Muscle layer of colon (tissue), 2 donors: ENCODE measurements at regions not wholly inside any gene's neighbourhood (a gene's known extent, or its start where the extent isn't known, plus 50 kb on each side); places are given as distances from the start of the nearest gene placed in this dataset.
"Not testable (repeated sequence)": the region's sequence is repeated elsewhere in the genome, so short reads cannot be mapped to it uniquely, and the experiment has no call there.

Source experiments
- H3K27ac ChIP-seq: one replicate; pipeline ENCODE4 v1.7.0; 2013; ENCODE audit warnings: low read depth, mild to moderate bottlenecking, low read length, moderate library complexity
- H3K27me3 ChIP-seq, 2 donors: one replicate each; pipeline ENCODE4 v1.7.0; 2013; ENCODE audit warnings: low read length in 2 of 2, mild to moderate bottlenecking in 2 of 2; ENCODE audit not compliant: insufficient read depth in 2 of 2, control insufficient read depth in 1 of 2
- H3K36me3 ChIP-seq: one replicate; pipeline ENCODE4 v1.7.0; 2013; ENCODE audit warnings: mild to moderate bottlenecking, low read length; ENCODE audit not compliant: insufficient read depth
- H3K4me1 ChIP-seq: one replicate; pipeline ENCODE4 v1.7.0; 2013; ENCODE audit warnings: mild to moderate bottlenecking, low read length; ENCODE audit not compliant: insufficient read depth
- H3K4me3 ChIP-seq, 2 donors: one replicate each; pipeline ENCODE4 v1.7.0; 2013; ENCODE audit warnings: low read length in 2 of 2, low read depth in 1 of 2, mild to moderate bottlenecking in 1 of 2, moderate library complexity in 1 of 2
- H3K9ac ChIP-seq: one replicate; pipeline ENCODE4 v1.7.0; 2013; ENCODE audit warnings: low read length
- H3K9me3 ChIP-seq: one replicate; pipeline ENCODE4 v1.7.0; 2013; ENCODE audit warnings: mild to moderate bottlenecking, low read length
- donor health status: abdominal sarcoma.
- donor health status: Adenocarcinoma of cecum.

- H3K4me3 ChIP-seq = no peak overlapping the region
- H3K36me3 ChIP-seq = no peaks in the 10 kb centered on the region
- H3K9ac ChIP-seq = no peak overlapping the region
- no peaks in the 10 kb centered on the region for H3K27me3 ChIP-seq
- H3K4me1 ChIP-seq = peaks cover 37% of the 10 kb centered on the region
- peak overlapping the region; percentile 88 for H3K27ac ChIP-seq
- no peaks in the 10 kb centered on the region for H3K9me3 ChIP-seq
These were observed 200.6 kb upstream of the PTBP2 start for GRCh38 chr1:96521010-96521409.

GRCh38 chr1:96521994-96522760 lies 199.4 kb upstream of the PTBP2 start:
- H3K36me3 ChIP-seq = no peaks in the 10 kb centered on the region
- no peak overlapping the region for H3K9ac ChIP-seq
- no peaks in the 10 kb centered on the region for H3K27me3 ChIP-seq
- H3K4me3 ChIP-seq = no peak overlapping the region
- H3K4me1 ChIP-seq = peaks cover 37% of the 10 kb centered on the region
- no peak overlapping the region for H3K27ac ChIP-seq
- no peaks in the 10 kb centered on the region for H3K9me3 ChIP-seq

GRCh38 chr1:96522927-96523326 lies 198.7 kb upstream of the PTBP2 start:
- Histone ChIP-seq H3K36me3 (no peaks in the 10 kb centered on the region), H3K4me3 (no peak overlapping the region), H3K4me1 (peaks cover 37% of the 10 kb centered on the region), H3K9me3 (no peaks in the 10 kb centered on the region), H3K9ac (no peak overlapping the region), H3K27ac (no peak overlapping the region), H3K27me3 (no peaks in the 10 kb centered on the region)

GRCh38 chr1:96524100-96524499 lies 197.5 kb upstream of the PTBP2 start:
- H3K4me1 ChIP-seq = peaks cover 28% of the 10 kb centered on the region
- no peak overlapping the region for H3K9ac ChIP-seq
- H3K27ac ChIP-seq = no peak overlapping the region
- no peaks in the 10 kb centered on the region for H3K9me3 ChIP-seq
- no peaks in the 10 kb centered on the region for H3K27me3 ChIP-seq
- H3K4me3 ChIP-seq = no peak overlapping the region
- no peaks in the 10 kb centered on the region for H3K36me3 ChIP-seq

GRCh38 chr1:96525657-96526557 lies 195.7 kb upstream of the PTBP2 start:
- Histone ChIP-seq H3K9ac (no peak overlapping the region), H3K9me3 (no peaks in the 10 kb centered on the region), H3K4me1 (peaks cover 12% of the 10 kb centered on the region), H3K27me3 (no peaks in the 10 kb centered on the region), H3K4me3 (no peak overlapping the region), H3K36me3 (no peaks in the 10 kb centered on the region), H3K27ac (no peak overlapping the region)

- not testable (repeated sequence) for H3K4me1 ChIP-seq
These were observed 192.9 kb upstream of the PTBP2 start for GRCh38 chr1:96528672-96529071.

GRCh38 chr1:96533820-96534219 lies 187.8 kb upstream of the PTBP2 start:
- Histone ChIP-seq H3K9ac (no peak overlapping the region), H3K27me3 (no peaks in the 10 kb centered on the region), H3K9me3 (no peaks in the 10 kb centered on the region), H3K27ac (no peak overlapping the region), H3K4me3 (no peak overlapping the region), H3K4me1 (peaks cover 18% of the 10 kb centered on the region), H3K36me3 (no peaks in the 10 kb centered on the region)

More at GRCh38 chr1:96528672-96529071, 192.9 kb upstream of the PTBP2 start:
- not testable (repeated sequence) for H3K36me3 ChIP-seq, H3K4me3 ChIP-seq, H3K9ac ChIP-seq, H3K9me3 ChIP-seq, H3K27me3 ChIP-seq, H3K27ac ChIP-seq

GRCh38 chr1:96536581-96536980 lies 185.0 kb upstream of the PTBP2 start:
- Histone ChIP-seq H3K27ac (peak overlapping the region; percentile 63), H3K4me3 (no peak overlapping the region), H3K9ac (no peak overlapping the region), H3K27me3 (no peaks in the 10 kb centered on the region), H3K36me3 (no peaks in the 10 kb centered on the region), H3K9me3 (no peaks in the 10 kb centered on the region), H3K4me1 (peaks cover 36% of the 10 kb centered on the region)

- no peaks in the 10 kb centered on the region for H3K36me3 ChIP-seq
- H3K27me3 ChIP-seq = no peaks in the 10 kb centered on the region
- no peak overlapping the region for H3K4me3 ChIP-seq
- no peak overlapping the region for H3K9ac ChIP-seq
- H3K27ac ChIP-seq = peak overlapping the region; percentile 90
- H3K4me1 ChIP-seq = peaks cover 39% of the 10 kb centered on the region
- no peaks in the 10 kb centered on the region for H3K9me3 ChIP-seq
These were observed 183.4 kb upstream of the PTBP2 start for GRCh38 chr1:96538111-96538641.

GRCh38 chr1:96538883-96539282 lies 182.7 kb upstream of the PTBP2 start:
- Histone ChIP-seq H3K27ac (peak overlapping the region; percentile 78), H3K9ac (no peak overlapping the region), H3K4me3 (no peak overlapping the region), H3K4me1 (peaks cover 39% of the 10 kb centered on the region), H3K36me3 (no peaks in the 10 kb centered on the region), H3K9me3 (no peaks in the 10 kb centered on the region), H3K27me3 (no peaks in the 10 kb centered on the region)

- no peaks in the 10 kb centered on the region for H3K9me3 ChIP-seq
- H3K4me1 ChIP-seq = peaks cover 38% of the 10 kb centered on the region
- H3K27me3 ChIP-seq = no peaks in the 10 kb centered on the region
- no peak overlapping the region for H3K9ac ChIP-seq
- H3K36me3 ChIP-seq = no peaks in the 10 kb centered on the region
- no peak overlapping the region for H3K27ac ChIP-seq
- H3K4me3 ChIP-seq = no peak overlapping the region
These were observed 180.1 kb upstream of the PTBP2 start for GRCh38 chr1:96541491-96541890.
